Endothelial cell (in vitro differentiated cells): ENCODE measurements at regions not wholly inside any gene's neighbourhood (a gene's known extent, or its start where the extent isn't known, plus 50 kb on each side); places are given as distances from the start of the nearest gene placed in this dataset.

ENCODE experiments used
- DNase-seq: peaks from one replicate; pipeline ENCODE4 v3.0.0; 2021; ENCODE audit warnings: low spot score
- H3K27ac Mint-ChIP-seq: one replicate; pipeline ENCODE4 v1.8.0; 2021; ENCODE audit warnings: mixed read lengths, inconsistent platforms; ENCODE audit not compliant: unreplicated experiment
- H3K27me3 Mint-ChIP-seq: one replicate; pipeline ENCODE4 v1.8.0; 2021; ENCODE audit warnings: mild to moderate bottlenecking, moderate library complexity, mixed read lengths, inconsistent platforms; ENCODE audit not compliant: unreplicated experiment
- H3K36me3 Mint-ChIP-seq: one replicate; pipeline ENCODE4 v1.8.0; 2021; ENCODE audit warnings: mild to moderate bottlenecking, low read depth, mixed read lengths, inconsistent platforms; ENCODE audit not compliant: unreplicated experiment
- H3K4me1 Mint-ChIP-seq: one replicate; pipeline ENCODE4 v1.8.0; 2021; ENCODE audit warnings: mild to moderate bottlenecking, mixed read lengths, inconsistent platforms; ENCODE audit not compliant: unreplicated experiment
- H3K4me3 Mint-ChIP-seq: one replicate; pipeline ENCODE4 v1.8.0; 2021; ENCODE audit warnings: mild to moderate bottlenecking, mixed read lengths, inconsistent platforms; ENCODE audit not compliant: unreplicated experiment
- H3K9me3 Mint-ChIP-seq: one replicate; pipeline ENCODE4 v1.8.0; 2021; ENCODE audit warnings: mixed read lengths, inconsistent platforms; ENCODE audit not compliant: unreplicated experiment
- TF ChIP-seq, protein P1 (sequence below): fragments of 200-600 bp; sonication (generic); IDR thresholded peaks from one replicate; pipeline ENCODE4 v1.5.0; 2021; ENCODE audit warnings: antibody characterized with exemption; ENCODE audit not compliant: unreplicated experiment

DNA sequence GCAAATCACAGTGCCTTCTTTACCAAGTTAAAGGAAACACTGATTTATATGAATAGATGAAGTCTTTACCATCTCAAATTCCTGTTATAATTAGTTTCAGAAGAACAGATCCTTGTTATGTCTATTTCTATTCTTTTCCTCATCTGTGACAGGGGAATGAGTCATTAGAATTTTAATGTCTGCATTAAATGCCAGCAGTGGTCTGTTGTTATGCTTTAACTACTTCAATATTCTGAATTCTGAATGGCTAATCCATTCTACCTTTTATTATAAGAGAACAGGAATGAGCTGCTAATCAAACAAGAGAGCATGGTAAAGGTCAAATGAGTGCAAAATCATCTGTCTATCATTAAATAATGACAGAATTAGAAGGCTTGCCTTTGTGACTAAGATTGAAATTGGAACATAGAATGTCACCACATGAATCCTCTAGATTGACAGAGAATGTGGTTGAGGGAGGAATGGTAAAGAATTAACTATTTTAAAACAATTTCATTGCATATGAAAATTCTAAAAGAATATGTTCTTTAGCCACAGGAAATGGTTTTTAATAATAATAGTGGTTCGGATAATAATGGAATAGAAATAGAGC, 935.5 kb downstream of the ADGRL3 start:
- DNase-seq, result no peak
- Mint-ChIP-seq H3K27me3 (peaks cover 5% of the 10 kb centered on the region), H3K27ac (no peak overlapping the region), H3K4me3 (no peak overlapping the region), H3K36me3 (no peaks in the 10 kb centered on the region), H3K4me1 (no peaks in the 10 kb centered on the region), H3K9me3 (no peaks in the 10 kb centered on the region)
- TF ChIP-seq, protein P1, sequence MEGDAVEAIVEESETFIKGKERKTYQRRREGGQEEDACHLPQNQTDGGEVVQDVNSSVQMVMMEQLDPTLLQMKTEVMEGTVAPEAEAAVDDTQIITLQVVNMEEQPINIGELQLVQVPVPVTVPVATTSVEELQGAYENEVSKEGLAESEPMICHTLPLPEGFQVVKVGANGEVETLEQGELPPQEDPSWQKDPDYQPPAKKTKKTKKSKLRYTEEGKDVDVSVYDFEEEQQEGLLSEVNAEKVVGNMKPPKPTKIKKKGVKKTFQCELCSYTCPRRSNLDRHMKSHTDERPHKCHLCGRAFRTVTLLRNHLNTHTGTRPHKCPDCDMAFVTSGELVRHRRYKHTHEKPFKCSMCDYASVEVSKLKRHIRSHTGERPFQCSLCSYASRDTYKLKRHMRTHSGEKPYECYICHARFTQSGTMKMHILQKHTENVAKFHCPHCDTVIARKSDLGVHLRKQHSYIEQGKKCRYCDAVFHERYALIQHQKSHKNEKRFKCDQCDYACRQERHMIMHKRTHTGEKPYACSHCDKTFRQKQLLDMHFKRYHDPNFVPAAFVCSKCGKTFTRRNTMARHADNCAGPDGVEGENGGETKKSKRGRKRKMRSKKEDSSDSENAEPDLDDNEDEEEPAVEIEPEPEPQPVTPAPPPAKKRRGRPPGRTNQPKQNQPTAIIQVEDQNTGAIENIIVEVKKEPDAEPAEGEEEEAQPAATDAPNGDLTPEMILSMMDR, result no peak

DNA sequence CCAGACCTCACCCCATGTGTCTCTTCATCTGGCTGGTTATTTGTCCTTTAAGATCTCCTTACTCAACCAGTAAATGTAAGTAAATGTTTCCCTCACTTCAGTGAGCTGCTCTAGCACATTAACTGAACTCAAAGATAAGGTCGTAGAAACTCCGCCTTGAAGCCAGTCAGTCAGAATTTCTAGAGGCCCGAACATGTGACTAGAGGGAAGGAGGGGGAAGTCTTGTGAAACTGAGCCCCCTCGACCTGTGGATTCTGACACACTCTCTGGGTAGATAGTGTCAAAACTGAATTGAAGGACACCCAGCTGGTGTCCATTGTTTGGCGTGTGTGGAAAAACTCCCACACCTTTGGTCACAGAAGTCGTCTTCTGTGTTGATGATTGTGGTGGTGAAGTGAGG, 933.9 kb downstream of the ADGRL3 start:
- Mint-ChIP-seq H3K9me3 (no peaks in the 10 kb centered on the region), H3K27ac (no peak overlapping the region), H3K4me1 (no peaks in the 10 kb centered on the region), H3K4me3 (no peak overlapping the region), H3K36me3 (no peaks in the 10 kb centered on the region), H3K27me3 (peaks cover 5% of the 10 kb centered on the region)
- no peak for DNase-seq
- TF ChIP-seq, protein P1, result no peak

DNA sequence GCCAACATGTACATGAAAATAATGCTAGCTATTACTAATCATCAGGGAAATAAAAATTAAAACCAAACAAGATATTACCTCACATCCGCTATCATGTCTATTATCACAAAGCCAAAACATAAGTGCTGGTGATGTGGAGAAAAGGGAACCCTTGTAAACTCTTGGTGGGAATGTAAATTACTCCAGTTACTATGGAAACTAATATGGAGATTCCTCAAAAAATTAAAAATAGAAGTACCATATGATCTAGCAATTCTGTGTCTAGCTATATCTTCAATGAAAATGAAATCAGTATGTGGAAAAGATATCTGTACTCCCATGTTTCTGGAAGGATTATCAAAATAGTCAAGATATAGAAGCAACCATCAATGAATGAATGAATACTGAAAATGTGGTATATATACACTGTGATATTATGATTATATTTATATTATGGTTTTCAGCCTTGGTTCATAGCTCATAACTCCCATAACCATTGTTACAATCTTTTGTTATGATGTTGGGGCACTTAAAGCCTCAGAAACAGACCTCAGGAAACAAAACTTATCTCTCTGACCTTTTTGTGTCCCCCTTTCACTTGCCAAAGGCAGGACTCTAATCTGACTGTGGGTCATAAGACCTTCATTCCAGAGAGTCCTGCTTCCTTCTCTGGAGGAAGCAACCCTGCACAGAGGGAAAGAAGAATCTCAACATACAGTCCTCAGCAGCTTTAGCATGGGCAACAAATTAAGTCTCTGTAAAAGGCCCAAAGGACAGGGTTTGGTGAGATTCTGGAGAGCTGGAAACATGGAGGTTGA, 933.2 kb downstream of the ADGRL3 start:
- no peaks in the 10 kb centered on the region for H3K4me1 Mint-ChIP-seq
- H3K27me3 Mint-ChIP-seq, result peaks cover 3% of the 10 kb centered on the region
- H3K27ac Mint-ChIP-seq, result no peak overlapping the region
- H3K9me3 Mint-ChIP-seq, result no peaks in the 10 kb centered on the region
- DNase-seq, result no peak
- H3K4me3 Mint-ChIP-seq, result no peak overlapping the region
- H3K36me3 Mint-ChIP-seq, result no peaks in the 10 kb centered on the region
- TF ChIP-seq, protein P1, result no peak

DNA sequence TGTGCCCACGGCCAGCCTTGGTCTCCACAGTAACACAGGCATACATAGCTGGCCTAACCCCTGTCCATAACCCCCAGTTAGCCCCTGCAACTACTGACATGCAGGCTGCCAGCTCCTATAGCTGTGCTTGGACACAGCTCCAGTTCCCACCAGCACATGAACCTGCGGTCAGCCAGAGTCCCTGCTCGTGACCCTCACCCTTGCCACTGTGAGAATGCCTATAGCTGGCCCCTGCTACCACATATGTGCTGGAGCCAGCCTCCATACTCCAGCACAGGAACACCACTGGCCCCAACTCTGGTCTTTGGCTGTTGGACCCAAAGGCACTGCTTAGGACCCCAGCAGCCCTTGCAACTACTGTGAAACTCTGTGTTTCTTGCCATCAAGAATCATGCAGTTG, 930.9 kb downstream of the ADGRL3 start:
- Mint-ChIP-seq H3K4me1 (no peaks in the 10 kb centered on the region), H3K9me3 (no peaks in the 10 kb centered on the region), H3K27ac (no peak overlapping the region), H3K36me3 (no peaks in the 10 kb centered on the region), H3K27me3 (peaks cover 3% of the 10 kb centered on the region), H3K4me3 (no peak overlapping the region)
- DNase-seq, result no peak
- TF ChIP-seq, protein P1, result no peak

DNA sequence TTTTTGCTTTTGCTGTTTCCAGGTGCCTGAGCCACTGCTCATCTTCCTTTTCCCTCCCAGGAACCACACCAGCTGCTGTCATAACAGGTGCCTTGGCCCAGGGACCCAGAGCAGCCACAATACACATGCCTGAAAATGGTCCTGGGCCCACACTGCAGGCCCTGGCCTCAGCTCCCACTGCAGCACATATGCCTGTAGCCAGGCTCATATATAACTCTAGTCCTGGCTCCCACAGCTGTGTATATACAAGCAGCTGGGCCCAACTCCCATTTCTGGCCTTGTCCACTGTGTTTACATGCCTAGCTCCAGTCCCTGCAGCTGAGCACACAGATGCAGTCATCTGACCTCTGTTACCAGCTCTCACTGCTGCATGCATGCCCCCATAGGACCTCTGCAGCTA, 930.5 kb downstream of the ADGRL3 start:
- H3K27ac Mint-ChIP-seq, result no peak overlapping the region
- H3K4me1 Mint-ChIP-seq, result no peaks in the 10 kb centered on the region
- H3K27me3 Mint-ChIP-seq, result peaks cover 3% of the 10 kb centered on the region
- H3K4me3 Mint-ChIP-seq, result no peak overlapping the region
- TF ChIP-seq, protein P1, result no peak
- no peaks in the 10 kb centered on the region for H3K36me3 Mint-ChIP-seq
- H3K9me3 Mint-ChIP-seq, result no peaks in the 10 kb centered on the region
- no peak for DNase-seq
